ENCODE measurements at regions not wholly inside any gene's neighbourhood (a gene's known extent, or its start where the extent isn't known, plus 50 kb on each side); places are given as distances from the start of the nearest gene placed in this dataset.

GRCh38 chrX:39677978-39678791, 419.6 kb downstream of the BCOR start:
- no peak overlapping the region for H3K27ac Mint-ChIP-seq

More at GRCh38 chrX:39677978-39678791, 419.6 kb downstream of the BCOR start:
- no peak overlapping the region for H3K56ac ChIP-seq (ENCODE audit: insufficient read length, low read depth, low read length)
- H4K8ac ChIP-seq (replicated peaks; ENCODE audit: insufficient read length, low read depth, low read length) = no peak overlapping the region
- DNase-seq = no peak
- peaks cover 4% of the 10 kb centered on the region; the same call in 1 of the 2 replicates for H3K4me1 ChIP-seq (ENCODE audit: insufficient read depth, low read length)
- no peak overlapping the region for H3K4me3 Mint-ChIP-seq
- peaks cover 5 to 8% of the 10 kb centered on the region in 2 experiments; a peak in 3 of 4 replicates for H3K4me1 Mint-ChIP-seq
- H2AK5ac ChIP-seq (ENCODE audit: insufficient read length, low read length) = no peak overlapping the region
- H3K27ac ChIP-seq (ENCODE audit: insufficient read length, low read depth, low read length) = no peak overlapping the region
- H2BK120ac ChIP-seq (ENCODE audit: low read depth, low read length, poor library complexity, severe bottlenecking) = no peak overlapping the region
- H2BK5ac ChIP-seq (ENCODE audit: insufficient read length, low read length) = no peak overlapping the region
- H2AFZ ChIP-seq (ENCODE audit: low read length) = no peak overlapping the region
- H4K20me1 ChIP-seq (ENCODE audit: control insufficient read depth, insufficient read depth, insufficient read length) = no peaks in the 10 kb centered on the region
- no peak overlapping the region for H3K4me2 ChIP-seq (ENCODE audit: insufficient read depth, insufficient read length, low read length)
- H3T11ph ChIP-seq (ENCODE audit: low read length) = no peak overlapping the region
- H3K9ac ChIP-seq (ENCODE audit: extremely low read depth, insufficient read length, low read length) = no peak overlapping the region
- H3K36me3 Mint-ChIP-seq (ENCODE audit: insufficient read depth in 1 of 3, low read depth in 3 of 3) = peaks cover 7 to 14% (median 8%) of the 10 kb centered on the region in 3 experiments
- no peak overlapping the region for H3K4ac ChIP-seq (ENCODE audit: low read depth, low read length)
- WGBS (ENCODE audit: extremely low coverage, insufficient read length, low lambda C conversion rate) = no CpG with 5 or more reads among the region's 19 CpGs
- H3K79me1 ChIP-seq (ENCODE audit: insufficient read depth, low read depth, low read length, poor library complexity, severe bottlenecking) = no peaks in the 10 kb centered on the region
- H3K27me3 Mint-ChIP-seq (ENCODE audit: low read depth) = peaks cover 9% of the 10 kb centered on the region
- H3K27me3 ChIP-seq (ENCODE audit: insufficient read depth, low read length) = no peaks in the 10 kb centered on the region
- no peak overlapping the region for H2BK12ac ChIP-seq (ENCODE audit: insufficient read length, low read depth, low read length)
- H3K9me3 ChIP-seq (ENCODE audit: control insufficient read depth, low read depth, low read length) = no peaks in the 10 kb centered on the region
- TF ChIP-seq, protein P1, sequence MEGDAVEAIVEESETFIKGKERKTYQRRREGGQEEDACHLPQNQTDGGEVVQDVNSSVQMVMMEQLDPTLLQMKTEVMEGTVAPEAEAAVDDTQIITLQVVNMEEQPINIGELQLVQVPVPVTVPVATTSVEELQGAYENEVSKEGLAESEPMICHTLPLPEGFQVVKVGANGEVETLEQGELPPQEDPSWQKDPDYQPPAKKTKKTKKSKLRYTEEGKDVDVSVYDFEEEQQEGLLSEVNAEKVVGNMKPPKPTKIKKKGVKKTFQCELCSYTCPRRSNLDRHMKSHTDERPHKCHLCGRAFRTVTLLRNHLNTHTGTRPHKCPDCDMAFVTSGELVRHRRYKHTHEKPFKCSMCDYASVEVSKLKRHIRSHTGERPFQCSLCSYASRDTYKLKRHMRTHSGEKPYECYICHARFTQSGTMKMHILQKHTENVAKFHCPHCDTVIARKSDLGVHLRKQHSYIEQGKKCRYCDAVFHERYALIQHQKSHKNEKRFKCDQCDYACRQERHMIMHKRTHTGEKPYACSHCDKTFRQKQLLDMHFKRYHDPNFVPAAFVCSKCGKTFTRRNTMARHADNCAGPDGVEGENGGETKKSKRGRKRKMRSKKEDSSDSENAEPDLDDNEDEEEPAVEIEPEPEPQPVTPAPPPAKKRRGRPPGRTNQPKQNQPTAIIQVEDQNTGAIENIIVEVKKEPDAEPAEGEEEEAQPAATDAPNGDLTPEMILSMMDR (conservative IDR thresholded peaks at IDR 0.05) = no peak
- peaks cover 64 to 74% of the 10 kb centered on the region in 2 experiments for H3K9me3 Mint-ChIP-seq
- no peak overlapping the region for H4K5ac ChIP-seq (ENCODE audit: insufficient read length, low read depth, low read length)
- H3K23me2 ChIP-seq (ENCODE audit: insufficient read length, low read depth, low read length, poor library complexity, severe bottlenecking) = no peaks in the 10 kb centered on the region
- no peak overlapping the region for H3K14ac ChIP-seq (ENCODE audit: insufficient read depth, low read length)
- no peaks in the 10 kb centered on the region for H3K79me2 ChIP-seq (ENCODE audit: insufficient read depth, low read length)
- H3K23ac ChIP-seq (ENCODE audit: insufficient read length, low read depth, low read length) = no peak overlapping the region
- H2BK15ac ChIP-seq (ENCODE audit: low read depth, low read length) = no peak overlapping the region
- H4K91ac ChIP-seq (ENCODE audit: insufficient read length, low read depth, low read length) = no peak overlapping the region
- H3K18ac ChIP-seq (ENCODE audit: insufficient read length, low read depth, low read length) = no peak overlapping the region
- H2BK20ac ChIP-seq (ENCODE audit: low read depth, low read length, poor library complexity, severe bottlenecking) = no peak overlapping the region

All from H9 (cell line).